GM21528 (cell line): ENCODE measurements at regions not wholly inside any gene's neighbourhood (a gene's known extent, or its start where the extent isn't known, plus 50 kb on each side); places are given as distances from the start of the nearest gene placed in this dataset.

ENCODE experiments used
- ATAC-seq: cut with Tn5 transposase; IDR thresholded peaks from one replicate; pipeline ENCODE4 v1.9.1; 2021; ENCODE audit warnings: mild to moderate bottlenecking, moderate library complexity; ENCODE audit not compliant: unreplicated experiment, low FRiP score

DNA sequence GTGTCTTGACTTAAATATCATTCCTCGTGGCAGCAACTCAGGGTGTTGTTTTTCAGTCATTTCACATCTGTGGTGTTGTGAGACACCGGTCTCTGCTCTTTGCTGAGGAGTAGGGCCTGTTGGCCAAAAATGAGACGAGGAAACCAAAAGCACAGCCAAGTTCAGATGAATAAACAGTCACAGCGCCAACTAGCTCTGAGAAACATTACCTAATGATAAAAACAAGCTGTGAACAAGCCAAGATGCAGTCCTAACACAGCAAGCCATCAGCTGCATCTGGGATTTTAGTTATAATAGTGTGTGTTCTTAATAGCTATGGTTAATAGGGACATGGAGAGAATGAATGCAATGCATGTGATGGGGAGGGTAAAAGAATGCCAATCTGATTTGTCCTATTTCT lies 843.4 kb upstream of the DPPA4 start:
- ATAC-seq = no peak

DNA sequence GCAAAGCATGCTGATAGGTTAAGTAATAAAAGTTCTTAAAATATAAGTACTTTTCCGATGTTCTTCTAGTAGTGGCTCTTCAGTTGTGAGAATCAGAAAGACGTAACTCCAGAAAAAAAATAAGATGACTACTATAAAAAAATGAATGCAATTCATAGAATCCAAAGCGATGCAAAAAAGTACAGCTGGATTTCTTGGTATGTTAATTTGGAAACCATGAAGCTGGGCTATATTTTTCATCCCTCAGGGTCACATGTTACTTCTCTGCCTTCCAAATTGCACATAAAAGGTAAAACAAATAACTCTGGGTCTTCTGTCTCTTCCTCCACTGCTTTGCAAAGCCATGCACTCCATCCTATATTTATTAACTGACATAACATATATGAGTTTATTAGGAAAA lies 843.9 kb upstream of the DPPA4 start:
- ATAC-seq = no peak

DNA sequence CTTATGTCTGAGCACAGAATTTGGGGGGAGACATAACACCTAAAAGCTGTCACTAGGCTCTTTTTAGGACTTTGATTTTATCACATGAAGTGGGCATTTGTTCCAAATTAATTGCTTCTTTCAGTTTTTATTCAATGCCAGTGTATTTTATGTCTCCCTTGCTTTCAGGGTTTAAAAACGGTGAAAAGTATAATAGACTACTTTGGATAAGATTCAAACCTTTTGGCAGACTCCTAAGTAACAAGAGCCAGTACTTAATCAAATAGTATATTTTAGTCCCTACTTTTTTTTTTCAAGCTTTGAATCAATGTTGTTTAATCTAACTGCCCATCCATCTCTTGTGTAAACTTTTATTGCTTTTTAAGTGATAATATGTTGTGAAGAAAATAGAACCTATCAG lies 847.2 kb upstream of the DPPA4 start:
- ATAC-seq = no peak

DNA sequence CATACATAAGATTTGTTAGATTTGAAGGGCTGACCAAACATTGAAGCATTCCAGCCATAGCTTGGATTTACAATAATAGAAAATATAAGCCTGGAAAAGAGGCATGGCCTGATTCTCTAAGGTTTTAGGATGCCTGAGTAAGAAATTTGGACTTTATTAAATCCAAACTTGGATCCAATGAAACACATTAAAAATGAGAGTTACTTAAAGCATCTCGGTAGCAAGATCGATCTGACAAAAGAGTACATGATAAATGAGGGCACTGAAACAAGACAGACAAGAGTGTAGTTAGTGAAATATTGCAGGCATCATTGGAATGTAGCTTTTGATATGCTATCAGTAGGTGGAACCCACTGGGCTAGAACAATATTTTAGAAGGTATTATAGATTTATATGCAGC lies 855.7 kb upstream of the DPPA4 start:
- no peak for ATAC-seq

DNA sequence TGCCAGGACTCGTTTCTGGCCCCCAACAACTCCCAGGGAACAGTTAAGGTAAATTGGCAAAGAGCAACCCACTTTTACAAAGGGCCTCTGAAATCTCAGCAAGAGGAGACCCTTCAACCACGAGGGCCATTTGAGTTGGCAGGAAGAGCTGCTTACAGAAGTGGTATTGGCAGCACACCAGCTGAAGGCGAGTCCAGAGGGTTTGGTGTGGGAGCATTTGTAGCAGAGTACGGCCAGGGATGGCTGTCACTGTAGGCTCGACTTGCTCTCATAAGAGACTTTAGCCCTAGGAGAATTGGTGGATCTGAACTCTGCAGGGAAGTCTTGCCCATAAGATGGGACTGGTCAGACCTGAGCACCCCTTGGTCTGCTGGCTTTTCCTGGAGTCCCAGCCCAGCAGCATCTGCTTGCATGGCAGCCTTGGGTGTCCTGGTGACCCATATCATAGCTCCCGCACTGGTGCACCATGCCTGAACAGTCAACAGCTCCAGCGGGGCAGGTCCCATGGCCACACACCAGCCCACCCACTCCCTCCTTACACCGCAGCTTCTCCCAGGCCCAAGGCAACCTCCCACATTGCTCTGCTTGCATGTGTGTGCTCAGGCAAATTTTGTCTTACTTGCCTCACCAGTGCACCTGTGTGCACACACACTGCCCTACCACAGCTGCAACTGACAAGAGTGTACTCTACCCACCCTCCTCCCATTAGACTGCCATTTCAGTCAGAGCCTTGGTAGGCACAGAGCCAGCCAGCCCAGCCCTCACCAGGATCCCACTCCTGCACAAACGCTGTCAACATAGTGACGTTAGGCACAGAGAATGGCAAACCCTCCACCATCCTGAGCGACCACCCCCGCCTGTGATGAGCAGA lies 861.6 kb upstream of the DPPA4 start:
- no peak for ATAC-seq

DNA sequence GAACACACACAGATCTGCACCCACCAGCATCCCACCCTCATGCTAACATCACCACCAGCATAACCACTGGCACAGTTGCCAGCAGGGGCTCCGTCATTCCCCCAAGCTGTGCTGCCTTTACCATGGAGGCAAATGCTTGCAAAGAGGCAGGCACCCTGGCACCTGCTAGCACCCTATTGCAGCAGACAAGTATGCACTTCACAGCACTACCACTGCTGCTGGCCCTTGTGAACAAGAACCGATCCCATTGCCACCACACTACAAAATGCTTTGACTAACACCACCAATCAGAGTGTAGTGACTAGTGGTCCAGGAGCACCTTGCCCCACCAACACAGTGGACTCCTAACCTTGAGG lies 862.2 kb upstream of the DPPA4 start:
- ATAC-seq = no peak

DNA sequence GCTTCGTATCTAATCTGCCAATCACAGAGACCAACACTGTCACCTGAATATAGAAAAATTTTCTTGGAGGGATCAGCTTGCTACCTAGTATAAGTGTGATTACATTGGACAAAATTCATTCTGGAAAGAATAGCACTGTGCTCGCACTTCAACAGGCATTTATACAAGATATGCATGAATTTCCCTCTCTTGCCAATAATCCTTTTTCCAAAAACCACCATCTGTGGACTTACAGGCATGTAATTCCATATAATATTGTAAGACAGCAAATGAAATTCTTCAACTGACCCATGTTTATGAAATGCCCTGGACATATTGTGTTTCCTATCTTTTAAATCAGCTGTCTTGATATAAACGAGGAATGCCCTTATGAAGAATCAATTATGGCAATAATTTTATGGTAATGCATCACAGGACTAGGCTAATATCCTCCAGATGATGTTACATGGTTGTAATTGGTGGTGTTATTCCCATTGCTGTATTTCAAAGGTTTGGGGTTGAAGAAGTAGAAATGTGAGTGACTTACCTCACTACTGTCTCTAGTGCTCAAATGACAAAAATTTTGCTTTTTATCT lies 861.4 kb upstream of the NECTIN3 start:
- ATAC-seq = no peak

DNA sequence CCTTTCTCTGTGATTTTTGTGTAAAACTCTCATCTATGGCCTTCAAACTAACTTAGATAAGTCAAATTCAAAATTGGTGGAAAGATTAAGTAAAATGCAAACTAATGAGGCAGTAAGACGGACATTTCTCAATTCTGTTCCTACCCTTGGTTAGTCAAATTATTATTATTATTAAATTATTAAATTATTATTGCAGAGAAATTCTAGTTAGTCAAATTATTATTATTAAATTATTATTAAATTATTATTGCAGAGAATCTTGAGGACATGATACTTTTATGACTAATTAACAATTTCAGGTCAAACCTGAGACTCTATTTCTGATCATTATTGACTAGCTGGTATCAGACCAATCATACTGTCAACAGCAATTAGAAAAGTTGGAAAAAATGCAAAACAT lies 845.0 kb upstream of the NECTIN3 start:
- no peak for ATAC-seq

DNA sequence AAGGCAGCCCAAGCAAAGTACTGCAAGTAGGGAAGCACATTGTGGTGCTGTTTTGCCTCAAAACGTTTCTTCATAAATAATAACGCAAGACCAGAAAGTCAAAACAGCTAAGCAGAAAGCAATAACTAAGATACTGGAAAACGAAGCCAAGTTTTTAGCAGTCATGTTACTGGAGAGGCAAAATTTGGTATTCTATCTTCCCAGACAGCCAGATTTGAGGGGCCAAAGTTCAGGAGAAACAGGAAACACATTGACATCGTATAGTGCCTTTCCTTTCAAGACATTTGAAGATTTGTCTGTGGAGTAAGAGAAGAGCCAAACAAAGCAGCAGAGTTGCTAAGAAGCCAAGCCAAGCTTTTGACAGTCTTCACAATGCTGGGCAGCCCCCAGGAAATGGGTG lies 843.6 kb upstream of the NECTIN3 start:
- no peak for ATAC-seq

DNA sequence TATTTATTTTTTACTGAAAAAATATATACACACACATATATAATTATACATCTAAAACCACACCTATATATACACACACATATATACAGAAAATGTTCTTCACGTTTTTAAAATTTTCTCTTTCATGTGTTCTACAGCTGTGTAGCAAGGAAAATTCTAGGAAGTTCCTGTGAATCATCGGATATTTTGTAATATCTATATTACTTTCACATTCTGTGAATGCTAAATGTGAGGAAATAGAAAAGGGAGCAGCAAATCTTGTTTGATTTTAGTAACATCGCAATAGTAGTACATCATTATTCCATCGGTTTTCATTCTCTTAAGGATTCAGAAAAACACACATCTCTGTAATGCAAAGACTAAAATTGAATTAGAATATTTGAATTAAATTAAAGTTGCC lies 836.8 kb upstream of the NECTIN3 start:
- ATAC-seq = no peak

DNA sequence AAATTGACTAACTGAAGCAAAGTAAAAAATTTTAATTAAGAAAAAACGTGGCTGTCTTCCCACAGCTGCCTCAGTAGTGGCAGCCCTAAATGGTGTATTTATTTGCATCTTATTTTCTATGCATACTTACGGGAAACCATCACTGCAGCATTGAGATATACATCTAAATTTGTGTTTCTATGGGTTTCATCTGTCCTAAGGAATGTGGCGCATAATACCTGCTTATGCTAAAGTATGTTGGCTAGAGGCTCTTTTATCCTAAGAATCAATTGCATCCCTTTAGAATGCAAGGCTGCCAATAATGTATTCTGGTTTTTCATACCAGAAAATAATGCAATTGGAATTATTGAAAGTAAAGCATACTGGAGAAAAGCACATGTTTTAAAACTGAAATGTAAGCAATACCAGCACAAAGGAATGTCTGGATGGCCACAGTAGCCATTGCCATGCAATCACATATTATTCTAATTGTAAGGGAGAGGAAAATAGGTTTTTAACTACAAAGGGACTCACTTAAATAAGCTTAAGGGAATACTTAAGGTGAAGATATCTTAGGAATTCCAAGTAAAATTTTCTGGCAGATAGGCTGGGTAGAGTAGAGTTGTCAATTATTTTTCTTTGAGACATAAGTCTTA lies 834.5 kb upstream of the NECTIN3 start:
- no peak for ATAC-seq

DNA sequence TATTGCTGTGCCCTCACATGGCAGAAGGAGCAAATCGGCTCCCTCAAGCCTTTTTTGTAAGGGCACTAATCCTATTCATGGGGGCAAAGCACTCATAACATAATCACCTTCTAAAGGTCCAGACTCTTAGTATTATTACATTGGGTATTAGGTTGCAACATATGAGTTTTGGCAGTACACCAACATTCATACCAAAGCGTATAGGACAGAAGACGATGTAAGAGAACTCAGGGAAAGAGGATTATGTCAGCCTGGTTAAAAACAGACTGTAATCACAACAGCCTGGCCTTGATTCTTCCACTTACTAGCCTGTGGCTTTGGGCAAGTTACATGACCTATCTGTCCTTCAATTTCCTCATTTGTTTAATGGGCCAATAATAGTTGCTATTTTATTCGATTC lies 828.5 kb upstream of the NECTIN3 start:
- ATAC-seq = no peak

DNA sequence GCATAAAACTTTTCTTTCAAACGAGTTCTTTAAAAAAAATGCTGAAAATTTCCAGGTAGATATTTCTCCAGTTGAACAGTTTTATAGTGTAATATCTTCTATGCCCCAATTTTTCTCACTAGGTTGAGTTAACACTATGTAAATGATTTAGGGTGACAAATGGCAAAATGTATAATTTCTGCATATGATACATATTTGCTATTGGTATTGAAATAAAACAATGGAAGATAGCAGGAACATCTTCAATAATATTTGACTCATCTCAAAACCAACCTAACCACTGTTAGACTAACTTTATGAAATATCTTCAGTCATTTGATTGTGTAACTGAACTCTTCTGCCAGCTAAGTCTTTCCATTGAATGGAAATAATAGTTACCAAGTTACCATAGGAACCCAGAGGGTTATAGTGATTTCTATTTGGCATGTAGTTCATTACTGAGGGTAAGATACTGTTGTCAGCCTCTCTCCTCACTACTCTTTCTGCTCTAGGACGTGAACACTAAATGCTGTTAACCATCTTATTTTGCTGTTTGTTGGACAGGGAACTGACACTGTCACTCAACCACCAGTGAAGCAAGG lies 824.7 kb upstream of the NECTIN3 start:
- ATAC-seq = no peak

DNA sequence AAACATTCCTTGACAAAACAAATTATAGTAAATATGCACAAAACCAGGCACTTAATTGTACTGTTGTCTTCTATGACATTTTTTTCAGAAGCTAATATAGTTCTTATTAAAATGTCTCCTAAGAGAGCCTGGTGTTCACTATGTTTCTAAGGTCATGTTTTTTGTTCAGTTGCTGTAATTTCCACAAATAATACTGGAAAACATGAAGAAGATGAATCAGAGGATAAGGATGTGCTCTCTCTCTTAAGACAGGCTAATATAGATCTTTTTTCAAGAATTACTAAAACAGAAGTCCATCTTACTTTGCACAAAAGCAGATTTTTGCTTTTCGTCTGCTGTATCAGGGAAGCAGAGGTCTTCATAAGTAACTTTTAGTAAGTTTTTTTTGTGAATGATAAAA lies 823.0 kb upstream of the NECTIN3 start:
- no peak for ATAC-seq

DNA sequence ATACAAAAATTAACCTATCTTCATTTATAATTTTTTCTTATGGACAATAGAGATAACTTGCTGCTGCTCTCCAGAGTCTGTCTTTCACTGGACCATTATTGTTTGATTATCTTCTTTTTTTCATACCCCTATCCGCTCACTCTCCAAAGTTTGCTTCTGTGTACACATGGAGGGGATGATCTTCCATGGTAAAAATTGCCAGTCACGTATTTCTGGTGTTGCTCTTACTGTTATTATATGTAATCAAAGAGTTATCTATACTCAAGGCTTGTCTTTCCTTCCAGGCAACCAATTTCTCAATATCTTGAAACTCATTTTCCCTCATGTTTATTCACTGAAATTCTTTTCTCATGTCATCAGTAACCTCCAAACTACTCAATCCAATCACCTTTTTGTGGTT lies 817.8 kb upstream of the NECTIN3 start:
- ATAC-seq = no peak

DNA sequence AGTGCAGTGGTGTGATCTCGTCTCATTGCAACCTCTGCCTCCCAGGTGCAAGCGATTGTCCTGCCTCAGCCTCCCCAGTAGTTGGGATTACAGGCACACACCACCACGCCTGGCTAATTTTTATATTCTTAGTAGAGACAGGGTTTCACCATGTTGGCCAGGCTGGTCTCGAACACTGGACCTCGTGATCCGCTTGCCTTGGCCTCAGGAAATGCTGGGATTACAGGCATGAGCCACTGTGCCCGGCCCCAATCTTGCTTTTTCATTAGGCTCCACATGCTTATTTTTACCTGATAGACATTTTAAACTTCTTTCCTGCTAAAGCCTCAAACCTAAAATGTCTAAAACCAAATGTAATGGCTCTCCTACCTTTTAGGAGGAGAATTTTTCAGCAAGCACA lies 817.0 kb upstream of the NECTIN3 start:
- no peak for ATAC-seq

DNA sequence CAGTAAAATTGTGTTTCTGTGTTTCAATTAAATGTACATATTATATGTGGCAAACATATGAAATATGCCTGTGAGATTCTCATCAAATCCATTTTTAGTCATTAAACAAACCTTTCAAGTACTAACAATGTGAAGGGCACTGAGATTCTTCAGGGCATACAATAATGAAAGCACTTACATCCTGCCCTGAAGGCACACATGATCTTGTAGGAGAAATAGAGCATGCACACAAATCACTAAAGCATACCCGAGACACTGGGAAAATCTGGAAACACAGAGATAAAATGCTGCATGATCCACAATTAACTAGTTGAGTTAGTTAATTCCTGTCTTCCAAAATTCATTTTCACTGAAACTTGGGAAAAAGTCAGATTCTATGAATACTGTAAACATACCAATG lies 810.5 kb upstream of the NECTIN3 start:
- ATAC-seq = no peak

DNA sequence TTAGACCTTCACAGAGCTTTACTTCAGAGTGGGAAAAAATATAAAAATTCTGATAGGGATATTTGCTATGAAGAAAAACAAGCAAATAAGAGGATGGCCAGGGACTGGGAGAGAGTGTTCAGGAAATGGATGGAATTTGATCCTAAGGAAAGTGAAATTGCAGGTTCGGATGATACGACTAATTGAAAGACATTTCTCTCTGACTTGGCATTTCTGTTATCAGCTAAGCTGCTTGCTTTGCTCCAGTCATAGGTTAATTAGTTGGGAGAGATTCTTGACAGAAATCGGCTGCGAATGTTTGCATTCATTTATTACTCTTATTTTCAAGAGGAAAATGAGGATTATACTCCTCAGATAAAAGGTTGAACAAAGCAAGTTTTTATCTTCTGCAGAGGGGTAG lies 808.7 kb upstream of the NECTIN3 start:
- ATAC-seq = no peak

DNA sequence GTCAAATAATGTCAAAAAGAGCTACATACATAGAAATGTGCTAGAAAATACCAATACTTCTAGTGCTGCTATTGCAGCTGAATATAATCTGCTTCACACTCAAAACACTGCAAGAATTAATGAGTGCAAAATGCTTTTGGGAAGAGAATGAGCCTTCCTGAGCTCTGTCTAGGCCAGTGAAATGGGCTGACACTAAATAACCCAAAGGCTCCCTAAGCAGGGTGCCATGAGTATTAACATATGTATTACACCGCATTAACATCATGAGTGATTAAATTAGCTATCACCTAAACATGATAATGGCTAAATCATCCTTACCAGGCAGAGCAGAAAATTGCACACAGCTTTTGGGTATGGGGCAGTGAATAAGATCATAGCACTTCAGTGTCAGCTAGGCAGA lies 806.3 kb upstream of the NECTIN3 start:
- ATAC-seq = no peak

DNA sequence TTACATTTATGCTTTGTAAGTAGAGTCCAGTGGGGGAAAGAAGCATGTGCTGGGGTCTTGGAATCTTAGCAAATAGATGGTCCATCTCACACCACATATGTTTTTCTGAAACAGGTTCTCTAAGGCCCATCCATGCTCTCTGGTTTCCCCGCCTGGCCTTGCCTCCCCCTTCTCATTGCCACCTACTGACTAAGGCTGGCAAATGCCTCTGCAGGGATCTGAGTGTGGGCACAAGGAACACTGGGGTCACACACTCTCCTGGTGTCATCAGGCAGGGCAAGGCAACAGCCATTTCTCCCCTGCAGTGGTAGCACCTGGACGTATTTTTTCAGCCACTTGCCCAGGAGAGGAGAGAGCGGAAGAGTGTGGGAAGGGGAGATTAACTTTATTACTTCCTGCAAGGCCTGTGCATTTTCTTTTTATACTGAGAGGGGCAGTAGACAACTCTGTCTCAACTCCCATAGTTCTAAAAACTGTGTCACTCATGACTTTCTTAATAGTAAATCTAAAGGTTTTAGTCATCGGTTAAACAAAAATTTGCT lies 804.2 kb upstream of the NECTIN3 start:
- ATAC-seq = no peak

DNA sequence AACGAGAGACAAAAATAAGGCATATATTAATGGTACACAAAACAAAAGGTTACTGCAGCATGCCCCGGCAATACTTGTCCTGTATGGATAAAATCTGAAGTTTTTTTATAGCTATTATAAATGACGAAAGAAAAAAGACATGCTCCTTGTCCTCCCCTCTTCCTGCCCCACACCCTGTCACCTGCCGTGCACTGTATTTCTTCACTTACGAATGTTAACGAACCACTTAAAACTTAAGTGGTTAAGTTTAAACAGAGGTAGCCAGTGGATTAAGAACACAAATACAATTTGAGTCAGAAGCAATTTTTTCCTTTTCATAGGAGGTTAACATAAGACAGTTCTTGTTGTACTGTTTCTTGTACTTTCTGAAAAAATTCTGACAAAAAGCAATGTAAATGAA lies 799.1 kb upstream of the NECTIN3 start:
- no peak for ATAC-seq
